Caco-2 (cell line): ENCODE measurements at regions not wholly inside any gene's neighbourhood (a gene's known extent, or its start where the extent isn't known, plus 50 kb on each side); places are given as distances from the start of the nearest gene placed in this dataset.

Source experiments
- BruUV-seq: library from RNA; stranded (reverse); fragments of 400-500 nt; replicated peaks from 2 replicates; lab custom pipeline; 2021; lab: Mats Ljungman, UMichigan
- CTCF ChIA-PET: fragments of 300-600 bp; sonication (Branson Sonifier 250); formaldehyde crosslinking; loops from one replicate; lab custom pipeline; 2022; ENCODE audit warnings: antibody characterized with exemption; lab: Charles Lee
- POLR2A ChIA-PET: fragments of 300-600 bp; sonication (Branson Sonifier 250); formaldehyde crosslinking; loops from one replicate; lab custom pipeline; 2022; ENCODE audit warnings: antibody characterized with exemption; lab: Charles Lee
- DNase-seq, 2 experiments: peaks; one replicate each; pipeline versions ENCODE4 v3.0.0 to v3.0.0-alpha.2; 2020 to 2022
- H3K27me3 ChIP-seq: replicated peaks from 2 replicates; pipeline ENCODE4 v1.6.0; 2011; ENCODE audit warnings: low read length; ENCODE audit not compliant: control insufficient read depth, insufficient read depth
- H3K36me3 ChIP-seq: 2 replicates; pipeline ENCODE4 v1.5.1; 2011; ENCODE audit warnings: low read length; ENCODE audit not compliant: control insufficient read depth, insufficient read depth
- H3K4me1 ChIP-seq: fragments of 250-450 bp; sonication (Bioruptor Pico); 2 replicates; pipeline ENCODE4 v1.5.1; 2020; ENCODE audit warnings: mild to moderate bottlenecking
- H3K4me3 ChIP-seq: 2 replicates; pipeline ENCODE4 v1.5.1; 2011; ENCODE audit warnings: low read depth, mild to moderate bottlenecking, control low read depth, low read length
- H3K9me3 ChIP-seq: fragments of 250-450 bp; sonication (Bioruptor Pico); 2 replicates; pipeline ENCODE4 v1.5.1; 2020; ENCODE audit warnings: mild to moderate bottlenecking, moderate library complexity
- H3K27ac Mint-ChIP-seq: one replicate; pipeline ENCODE4 v1.8.0; 2022; ENCODE audit warnings: mixed read lengths; ENCODE audit not compliant: unreplicated experiment
- H3K27me3 Mint-ChIP-seq: one replicate; pipeline ENCODE4 v1.8.0; 2022; ENCODE audit warnings: mixed read lengths; ENCODE audit not compliant: insufficient read depth, unreplicated experiment
- H3K36me3 Mint-ChIP-seq: one replicate; pipeline ENCODE4 v1.8.0; 2022; ENCODE audit warnings: mild to moderate bottlenecking, mixed read lengths; ENCODE audit not compliant: insufficient read depth, unreplicated experiment
- H3K4me1 Mint-ChIP-seq: one replicate; pipeline ENCODE4 v1.8.0; 2022; ENCODE audit warnings: low read depth, mixed read lengths; ENCODE audit not compliant: unreplicated experiment
- H3K4me3 Mint-ChIP-seq: one replicate; pipeline ENCODE4 v1.8.0; 2022; ENCODE audit warnings: mild to moderate bottlenecking, moderate library complexity, mixed read lengths; ENCODE audit not compliant: unreplicated experiment
- H3K9me3 Mint-ChIP-seq: one replicate; pipeline ENCODE4 v1.8.0; 2022; ENCODE audit warnings: mixed read lengths; ENCODE audit not compliant: unreplicated experiment
- intact Hi-C: fragments of 100-400 bp; cut with micrococcal nuclease; formaldehyde crosslinking; loops from one replicate; pipeline ENCODE4 v1.10.0; 2022; ENCODE audit not compliant: unreplicated experiment
- TF ChIP-seq, protein P1 (sequence below), 2 experiments: fragments of 200-600 bp in 1 of 2; IDR thresholded peaks; 1 replicate in 1 of 2; 2 replicates in 1 of 2; pipeline versions ENCODE4 v1.5.1 to v1.8.0; 2011 to 2022; ENCODE audit warnings: antibody characterized with exemption in 1 of 2, control low read depth in 1 of 2, inconsistent platforms in 1 of 2, low read depth in 1 of 2, low read length in 1 of 2, mild to moderate bottlenecking in 1 of 2, moderate library complexity in 1 of 2; ENCODE audit not compliant: insufficient read depth in 1 of 2, severe bottlenecking in 1 of 2, unreplicated experiment in 1 of 2

DNA sequence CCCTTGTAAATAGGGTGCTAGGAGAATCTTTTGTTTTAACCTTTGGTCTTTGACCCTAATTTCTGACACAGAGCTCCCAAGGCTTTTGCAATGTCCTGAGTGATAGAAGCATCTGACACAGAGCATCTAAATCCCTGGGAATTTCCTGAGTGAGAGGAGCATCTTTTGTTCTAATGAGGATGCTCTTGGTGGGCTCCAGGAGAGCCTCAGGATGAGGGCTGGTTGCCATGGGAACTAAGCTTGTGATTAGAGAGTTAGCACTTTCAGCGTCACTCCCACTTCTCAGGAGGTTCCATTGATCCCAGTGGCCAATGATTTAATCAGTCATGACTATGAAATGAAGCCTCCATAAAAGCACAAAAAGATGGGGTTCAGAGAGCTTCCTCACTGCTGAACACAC, 264.8 kb downstream of the KIF20B start:
- Histone ChIP-seq H3K36me3 (no peaks in the 10 kb centered on the region), H3K27me3 (no peaks in the 10 kb centered on the region), H3K4me3 (no peak overlapping the region), H3K9me3 (no peaks in the 10 kb centered on the region), H3K4me1 (no peaks in the 10 kb centered on the region)
- no peak for DNase-seq
- H3K4me1 Mint-ChIP-seq = no peaks in the 10 kb centered on the region
- TF ChIP-seq, protein P1, sequence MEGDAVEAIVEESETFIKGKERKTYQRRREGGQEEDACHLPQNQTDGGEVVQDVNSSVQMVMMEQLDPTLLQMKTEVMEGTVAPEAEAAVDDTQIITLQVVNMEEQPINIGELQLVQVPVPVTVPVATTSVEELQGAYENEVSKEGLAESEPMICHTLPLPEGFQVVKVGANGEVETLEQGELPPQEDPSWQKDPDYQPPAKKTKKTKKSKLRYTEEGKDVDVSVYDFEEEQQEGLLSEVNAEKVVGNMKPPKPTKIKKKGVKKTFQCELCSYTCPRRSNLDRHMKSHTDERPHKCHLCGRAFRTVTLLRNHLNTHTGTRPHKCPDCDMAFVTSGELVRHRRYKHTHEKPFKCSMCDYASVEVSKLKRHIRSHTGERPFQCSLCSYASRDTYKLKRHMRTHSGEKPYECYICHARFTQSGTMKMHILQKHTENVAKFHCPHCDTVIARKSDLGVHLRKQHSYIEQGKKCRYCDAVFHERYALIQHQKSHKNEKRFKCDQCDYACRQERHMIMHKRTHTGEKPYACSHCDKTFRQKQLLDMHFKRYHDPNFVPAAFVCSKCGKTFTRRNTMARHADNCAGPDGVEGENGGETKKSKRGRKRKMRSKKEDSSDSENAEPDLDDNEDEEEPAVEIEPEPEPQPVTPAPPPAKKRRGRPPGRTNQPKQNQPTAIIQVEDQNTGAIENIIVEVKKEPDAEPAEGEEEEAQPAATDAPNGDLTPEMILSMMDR (IDR thresholded peaks at IDR 0.05; ENCODE audit: insufficient read depth in 1 of 2, low read depth in 1 of 2, low read length in 1 of 2, severe bottlenecking in 1 of 2, unreplicated experiment in 1 of 2) = no peak
- no peaks in the 10 kb centered on the region for H3K27me3 Mint-ChIP-seq
- ChIA-PET POLR2A (no interaction called here), CTCF (no interaction called here)
- no peaks in the 10 kb centered on the region for H3K36me3 Mint-ChIP-seq
- no peak overlapping the region for H3K27ac Mint-ChIP-seq
- intact Hi-C loops = no loop called here
- no TSS peak for BruUV-seq
- no peak overlapping the region for H3K4me3 Mint-ChIP-seq
- no peaks in the 10 kb centered on the region for H3K9me3 Mint-ChIP-seq

DNA sequence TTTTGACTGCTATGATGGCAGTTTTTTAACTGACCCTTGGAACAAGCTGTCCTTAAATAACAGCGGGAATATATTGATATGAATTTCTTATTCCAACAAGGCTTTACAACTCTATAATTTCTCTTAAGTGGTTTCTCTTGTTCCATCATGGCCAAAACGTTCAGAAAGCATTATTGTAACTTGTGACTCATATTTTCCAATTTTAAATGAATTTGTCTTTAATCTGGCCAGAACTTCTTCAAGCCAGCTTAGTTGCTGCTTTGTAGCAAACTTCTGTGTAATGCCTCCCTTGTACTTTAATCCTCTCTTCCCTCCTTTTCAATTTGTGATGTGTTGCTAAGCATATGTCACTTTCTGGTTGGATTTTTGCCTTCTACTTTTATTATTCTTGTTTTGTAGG, 271.9 kb downstream of the KIF20B start:
- DNase-seq = no peak
- Mint-ChIP-seq H3K36me3 (no peaks in the 10 kb centered on the region), H3K27ac (no peak overlapping the region), H3K4me3 (no peak overlapping the region), H3K4me1 (no peaks in the 10 kb centered on the region), H3K9me3 (no peaks in the 10 kb centered on the region), H3K27me3 (peaks cover 3% of the 10 kb centered on the region)
- no peaks in the 10 kb centered on the region for H3K36me3 ChIP-seq
- H3K27me3 ChIP-seq = peaks cover 2% of the 10 kb centered on the region; the same call in 1 of the 2 replicates
- intact Hi-C loops = no loop called here
- no TSS peak for BruUV-seq
- ChIA-PET CTCF (no interaction called here), POLR2A (no interaction called here)
- H3K4me3 ChIP-seq = no peak overlapping the region
- H3K4me1 ChIP-seq = no peaks in the 10 kb centered on the region
- TF ChIP-seq, protein P1 (IDR thresholded peaks at IDR 0.05; ENCODE audit: insufficient read depth in 1 of 2, low read depth in 1 of 2, low read length in 1 of 2, severe bottlenecking in 1 of 2, unreplicated experiment in 1 of 2) = no peak
- no peaks in the 10 kb centered on the region for H3K9me3 ChIP-seq

DNA sequence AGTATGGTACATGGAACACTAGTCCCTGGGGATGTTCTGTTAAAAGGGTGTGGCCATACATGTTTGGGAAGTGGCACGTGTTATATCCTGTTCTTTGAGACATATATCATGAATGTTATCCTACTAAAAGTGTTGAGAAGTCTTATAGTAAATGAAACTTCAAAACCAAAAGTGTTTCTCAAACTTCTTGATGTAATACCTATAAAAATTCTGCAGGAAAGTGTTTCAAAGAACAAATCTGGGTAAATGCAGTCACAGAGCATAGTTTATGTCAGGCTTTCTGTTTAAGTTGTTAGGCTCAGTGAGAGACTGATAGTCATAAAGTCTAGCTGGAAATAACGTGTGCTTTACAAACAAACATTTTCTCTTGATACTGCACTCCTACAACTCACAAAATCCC, 273.7 kb downstream of the KIF20B start:
- no peaks in the 10 kb centered on the region for H3K36me3 Mint-ChIP-seq
- TF ChIP-seq, protein P1 (IDR thresholded peaks at IDR 0.05; ENCODE audit: insufficient read depth in 1 of 2, low read depth in 1 of 2, low read length in 1 of 2, severe bottlenecking in 1 of 2, unreplicated experiment in 1 of 2) = no peak
- peaks cover 2% of the 10 kb centered on the region; the same call in 1 of the 2 replicates for H3K27me3 ChIP-seq
- H3K4me3 ChIP-seq = no peak overlapping the region
- no peak for DNase-seq
- intact Hi-C loops = no loop called here
- H3K4me3 Mint-ChIP-seq = no peak overlapping the region
- no peaks in the 10 kb centered on the region for H3K9me3 ChIP-seq
- POLR2A ChIA-PET = no interaction called here
- no peak overlapping the region for H3K27ac Mint-ChIP-seq
- no peaks in the 10 kb centered on the region for H3K4me1 Mint-ChIP-seq
- H3K27me3 Mint-ChIP-seq = peaks cover 3% of the 10 kb centered on the region
- H3K4me1 ChIP-seq = no peaks in the 10 kb centered on the region
- no TSS peak for BruUV-seq
- CTCF ChIA-PET = no interaction called here
- H3K9me3 Mint-ChIP-seq = no peaks in the 10 kb centered on the region
- no peaks in the 10 kb centered on the region for H3K36me3 ChIP-seq
